Activated CD8-positive, alpha-beta memory T cell treated with anti-CD3 and anti-CD28 coated beads, Interleukin-2, amount 50 U/mL, for 4 hours (primary cell): ENCODE measurements at regions not wholly inside any gene's neighbourhood (a gene's known extent, or its start where the extent isn't known, plus 50 kb on each side); places are given as distances from the start of the nearest gene placed in this dataset.

ENCODE experiments used
- DNase-seq: peaks from one replicate; pipeline ENCODE4 v3.0.0-alpha.2; 2020

DNA sequence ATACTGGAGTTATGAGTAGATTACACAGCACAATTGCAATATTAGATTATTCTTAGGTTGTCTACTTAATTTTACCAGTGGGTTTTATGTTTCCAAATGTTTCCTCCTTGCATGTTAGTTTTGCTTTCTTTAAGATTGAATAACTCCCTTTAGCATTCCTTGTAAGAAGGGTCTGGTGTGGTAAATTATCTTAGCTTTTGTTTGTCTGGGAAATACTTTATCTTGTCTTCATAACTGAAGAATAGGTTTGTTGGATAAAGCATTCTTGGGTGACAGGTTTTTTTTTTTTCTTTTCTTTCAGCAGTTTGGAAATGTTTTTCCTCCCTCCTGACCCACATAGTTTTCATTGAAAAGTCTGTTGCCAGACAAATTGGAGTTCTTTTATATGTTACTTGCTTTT, 531.1 kb downstream of the ANXA1 start:
- DNase-seq: no peak

DNA sequence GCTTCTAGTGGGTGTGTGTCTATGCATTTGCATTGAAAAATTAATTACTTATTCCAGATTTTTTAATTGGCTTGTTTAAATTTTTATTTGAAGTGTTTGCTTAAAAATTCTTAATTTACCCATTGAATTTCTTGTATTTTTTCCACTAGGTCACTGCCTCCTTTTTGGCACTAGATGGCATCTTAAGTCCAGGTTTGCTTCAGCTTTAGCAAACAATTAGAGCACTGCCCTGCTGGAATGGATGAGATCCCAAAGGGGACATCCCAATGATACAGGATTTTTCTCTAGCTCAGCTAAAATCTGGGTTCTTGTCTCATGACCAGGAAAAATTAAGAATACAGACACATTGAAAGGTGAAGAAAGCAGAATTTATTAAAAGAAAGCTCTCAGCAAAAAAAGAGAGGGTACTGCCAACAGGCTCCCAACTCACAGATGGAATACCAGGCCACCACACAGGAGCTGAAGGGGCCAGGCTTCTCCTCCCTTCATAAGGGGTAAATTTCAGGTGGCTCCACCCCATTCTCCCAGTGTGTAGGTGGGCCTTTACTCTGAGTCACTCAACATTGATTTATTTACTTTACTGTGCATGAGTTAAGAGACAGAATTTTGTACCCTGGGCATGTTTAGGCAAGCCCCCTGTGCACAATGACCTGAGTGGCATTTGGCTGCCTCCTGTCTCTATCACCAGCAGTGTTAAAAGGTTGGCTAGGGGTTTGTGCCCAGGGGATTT, 532.4 kb downstream of the ANXA1 start:
- DNase-seq: no peak

GRCh38 chr9:73684601-73685000, 532.9 kb downstream of the ANXA1 start:
- no peak for DNase-seq

DNA sequence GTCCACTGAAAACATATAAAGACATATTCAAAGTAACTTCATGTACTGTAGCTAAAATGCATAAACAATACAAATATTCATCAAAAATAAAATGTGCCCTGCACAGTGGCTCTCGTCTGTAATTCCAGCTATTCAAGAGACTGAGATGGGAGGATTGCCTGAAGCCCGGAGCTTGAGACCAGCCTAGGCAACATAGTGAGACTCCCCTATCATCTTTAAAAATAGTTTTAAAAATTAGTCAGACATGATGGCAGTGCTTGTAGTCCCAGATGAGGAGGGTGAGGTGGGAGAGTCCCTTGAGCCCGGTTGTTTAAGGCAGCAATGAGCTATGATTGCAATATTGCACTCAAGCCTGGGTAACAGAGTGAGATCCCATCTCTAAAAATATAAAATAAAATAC, 534.1 kb downstream of the ANXA1 start:
- DNase-seq: no peak

DNA sequence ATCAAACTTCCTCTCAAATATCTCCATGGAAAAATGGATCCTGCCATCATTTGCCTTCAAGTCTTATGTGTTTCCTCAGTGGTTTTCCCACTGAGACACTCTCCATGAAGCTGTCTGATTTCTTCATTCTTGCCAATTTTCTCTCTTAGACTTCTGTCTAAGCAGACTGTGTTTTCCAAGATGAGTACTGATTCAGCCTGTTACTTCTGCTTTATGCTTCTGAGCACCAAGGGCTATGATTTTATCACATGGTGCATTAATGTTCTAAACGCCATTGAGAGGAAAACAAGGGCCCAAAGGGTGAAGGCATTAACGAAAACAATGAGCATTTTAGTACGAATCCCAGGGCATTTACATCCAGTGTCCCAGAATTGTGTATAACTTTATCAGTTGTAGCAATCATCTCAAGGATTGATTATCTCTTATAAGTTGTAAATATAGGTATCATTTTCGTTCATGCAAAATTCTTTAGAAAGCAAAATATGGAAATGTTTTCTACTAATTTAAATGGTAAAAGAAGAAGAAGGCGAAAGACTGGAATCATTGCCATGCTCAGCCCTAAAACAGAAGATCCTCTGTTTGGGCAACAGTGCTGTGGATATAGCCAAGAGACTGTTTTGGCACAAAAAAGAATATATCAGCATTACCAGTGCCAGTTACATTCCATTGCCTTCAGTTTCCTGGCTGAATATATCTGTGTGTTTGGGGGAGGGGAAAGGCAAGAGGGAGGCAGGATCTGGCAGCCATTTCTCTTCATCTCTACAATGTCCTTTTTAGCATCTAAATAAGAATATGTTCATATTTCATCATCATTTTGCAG, 537.6 kb downstream of the ANXA1 start:
- DNase-seq: no peak

- no peak for DNase-seq
These were observed 549.9 kb downstream of the ANXA1 start for GRCh38 chr9:73701415-73702057.

- DNase-seq: no peak
These were observed 562.6 kb downstream of the ANXA1 start for GRCh38 chr9:73714294-73714693.

DNA sequence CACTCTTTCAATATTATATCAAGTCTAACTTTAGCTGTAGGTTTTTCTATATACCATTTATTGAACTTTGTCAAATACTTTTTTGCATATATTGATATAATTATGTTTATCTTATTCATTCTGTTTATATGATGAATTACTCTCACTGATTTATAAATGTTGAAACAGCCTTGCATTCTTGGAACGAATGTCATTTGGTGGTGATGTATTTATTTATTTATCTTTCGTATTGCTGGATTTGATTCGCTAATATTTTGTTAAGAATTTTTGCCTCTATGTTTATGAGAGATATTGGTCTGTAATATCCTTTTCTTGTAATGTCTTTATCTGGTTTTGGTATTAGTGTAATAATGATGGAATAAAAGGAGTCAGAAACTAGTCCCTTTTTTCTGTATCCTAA, 563.9 kb downstream of the ANXA1 start:
- DNase-seq: no peak

- DNase-seq: no peak
These were observed 568.0 kb downstream of the ANXA1 start for GRCh38 chr9:73719660-73720059.

- DNase-seq: no peak
These were observed 568.9 kb downstream of the ANXA1 start for GRCh38 chr9:73720601-73721000.

- no peak for DNase-seq
These were observed 584.6 kb downstream of the ANXA1 start for GRCh38 chr9:73736270-73736669.

GRCh38 chr9:73738741-73739530, 587.3 kb downstream of the ANXA1 start:
- DNase-seq: no peak

- DNase-seq: no peak
These were observed 589.7 kb downstream of the ANXA1 start for GRCh38 chr9:73741316-73741715.

- DNase-seq: no peak
These were observed 590.7 kb downstream of the ANXA1 start for GRCh38 chr9:73742412-73742811.

- DNase-seq: no peak
These were observed 592.2 kb downstream of the ANXA1 start for GRCh38 chr9:73743826-73744225.

GRCh38 chr9:73745598-73745997, 593.9 kb downstream of the ANXA1 start:
- no peak for DNase-seq

- DNase-seq: no peak
These were observed 601.5 kb downstream of the ANXA1 start for GRCh38 chr9:73753171-73753570.

GRCh38 chr9:73761905-73762304, 610.2 kb downstream of the ANXA1 start:
- DNase-seq: no peak

GRCh38 chr9:73773896-73774295, 622.2 kb downstream of the ANXA1 start:
- DNase-seq: no peak

DNA sequence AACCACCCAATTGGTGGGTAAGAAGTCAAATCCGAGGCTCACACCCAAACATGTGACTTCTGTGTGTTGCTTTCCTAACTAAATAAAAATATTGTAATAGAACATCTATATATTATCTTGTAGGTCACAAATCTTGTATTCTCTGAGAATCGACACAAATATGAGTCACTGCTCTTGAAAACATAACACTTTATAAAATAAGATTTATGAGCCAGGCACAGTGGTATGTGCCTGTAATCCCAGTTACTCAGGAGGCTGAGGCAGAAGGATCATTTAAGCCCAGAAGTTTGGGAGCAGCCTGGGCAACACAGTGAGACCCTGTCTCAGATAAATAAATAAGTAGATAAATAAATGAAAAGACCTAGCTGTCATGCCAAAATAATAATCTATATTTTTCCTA, 624.1 kb downstream of the ANXA1 start:
- DNase-seq: no peak

DNA sequence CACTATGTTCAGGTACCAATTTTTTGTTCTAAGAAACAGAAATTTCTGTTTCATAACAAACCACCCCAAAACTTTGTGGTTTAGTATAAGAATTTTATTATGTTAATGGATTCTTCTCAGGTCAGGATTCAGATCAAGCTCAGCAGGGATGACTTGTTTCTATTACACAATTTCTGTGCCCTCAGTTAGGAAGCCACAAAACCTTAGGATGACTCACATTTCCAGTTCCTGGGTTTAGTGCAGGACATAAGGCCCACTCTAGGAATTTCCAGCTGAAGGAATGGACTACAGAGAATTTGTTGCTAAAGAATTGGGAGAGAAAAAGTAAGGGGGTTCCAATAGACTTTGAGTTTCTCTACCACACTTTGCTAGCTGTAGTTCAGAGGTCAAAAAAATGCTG, 629.3 kb downstream of the ANXA1 start:
- DNase-seq: no peak

DNA sequence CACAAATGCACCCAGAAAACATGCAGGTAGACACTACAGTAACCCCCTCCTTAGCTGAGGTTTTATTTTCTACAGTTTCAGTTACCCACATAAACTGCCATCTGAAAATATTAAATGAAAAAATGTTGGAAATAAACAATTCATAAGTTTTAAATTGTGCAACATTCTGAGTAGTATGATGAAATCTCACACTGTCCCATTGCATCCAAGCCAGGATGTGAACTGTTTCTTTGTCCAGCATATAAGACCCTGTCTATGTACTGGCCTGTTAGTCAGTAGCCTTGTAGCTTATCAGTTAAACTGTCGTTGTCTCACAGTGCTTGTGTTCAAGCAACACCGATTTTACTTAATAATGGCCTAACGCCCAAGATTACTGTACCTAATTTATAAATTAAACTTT, 630.5 kb downstream of the ANXA1 start:
- DNase-seq: no peak

DNA sequence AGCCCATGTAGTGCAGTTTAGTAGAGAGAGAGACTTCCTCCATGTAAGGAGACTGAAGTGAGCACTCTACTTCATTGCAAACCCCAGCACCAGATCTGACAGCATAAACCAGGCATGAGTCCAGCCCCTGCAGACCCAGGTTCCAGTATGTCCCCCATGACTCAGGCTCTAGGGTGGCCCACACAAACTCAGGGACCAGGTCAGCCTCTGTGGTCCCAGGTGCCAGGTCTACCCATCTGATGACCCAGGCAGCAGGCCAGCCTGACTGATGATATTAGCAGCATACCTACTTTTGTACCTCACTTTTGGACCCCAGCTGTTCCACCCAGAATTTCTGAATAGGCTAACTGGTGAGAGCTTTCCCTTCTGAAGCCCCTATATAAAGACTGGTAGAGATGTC, 647.8 kb downstream of the ANXA1 start:
- no peak for DNase-seq
